NCI-H128 (cell line): ENCODE measurements at regions not wholly inside any gene's neighbourhood (a gene's known extent, or its start where the extent isn't known, plus 50 kb on each side); places are given as distances from the start of the nearest gene placed in this dataset.

ENCODE experiments used
- DNase-seq: peaks from one replicate; lab custom pipeline; 2025; ENCODE audit not compliant: unreplicated experiment; lab: John Stamatoyannopoulos, UW

GRCh38 chr20:4370851-4371250, 121.8 kb upstream of the ADRA1D start:
- no peak for DNase-seq

GRCh38 chr20:4369798-4370124, 120.7 kb upstream of the ADRA1D start:
- no peak for DNase-seq

- no peak for DNase-seq
Measured at GRCh38 chr20:4369119-4369797, 120.2 kb upstream of the ADRA1D start.

- no peak for DNase-seq
Measured at GRCh38 chr20:4366076-4366475, 117.0 kb upstream of the ADRA1D start.

GRCh38 chr20:4358552-4358951, 109.5 kb upstream of the ADRA1D start:
- DNase-seq, result no peak

GRCh38 chr20:4352348-4352747, 103.3 kb upstream of the ADRA1D start:
- DNase-seq, result no peak

GRCh38 chr20:4350096-4350495, 101.0 kb upstream of the ADRA1D start:
- DNase-seq, result no peak

- DNase-seq, result no peak
Measured at GRCh38 chr20:4344670-4345069, 95.6 kb upstream of the ADRA1D start.

GRCh38 chr20:4342609-4343008, 93.5 kb upstream of the ADRA1D start:
- no peak for DNase-seq

- no peak for DNase-seq
Measured at GRCh38 chr20:4341804-4342485, 92.9 kb upstream of the ADRA1D start.

GRCh38 chr20:4335722-4336121, 86.6 kb upstream of the ADRA1D start:
- DNase-seq, result no peak

GRCh38 chr20:4332121-4332860, 83.2 kb upstream of the ADRA1D start:
- no peak for DNase-seq

- no peak for DNase-seq
Measured at GRCh38 chr20:4330011-4330410, 80.9 kb upstream of the ADRA1D start.

- DNase-seq, result no peak
Measured at GRCh38 chr20:4329232-4329631, 80.1 kb upstream of the ADRA1D start.

- no peak for DNase-seq
Measured at GRCh38 chr20:4328541-4328940, 79.5 kb upstream of the ADRA1D start.

GRCh38 chr20:4327956-4328355, 78.9 kb upstream of the ADRA1D start:
- no peak for DNase-seq

- DNase-seq, result no peak
Measured at GRCh38 chr20:4326195-4327065, 77.3 kb upstream of the ADRA1D start.

GRCh38 chr20:4325548-4326187, 76.6 kb upstream of the ADRA1D start:
- DNase-seq, result no peak

- DNase-seq, result no peak
Measured at GRCh38 chr20:4324611-4325243, 75.6 kb upstream of the ADRA1D start.

- no peak for DNase-seq
Measured at GRCh38 chr20:4322499-4322898, 73.4 kb upstream of the ADRA1D start.
